HG03135 (cell line): ENCODE measurements at regions not wholly inside any gene's neighbourhood (a gene's known extent, or its start where the extent isn't known, plus 50 kb on each side); places are given as distances from the start of the nearest gene placed in this dataset.
A peak's percentile ranks its signal among the peaks of the same experiment; 100 is the strongest.

Experiments
- ATAC-seq: cut with Tn5 transposase; IDR thresholded peaks from one replicate; pipeline ENCODE4 v1.9.1; 2021; ENCODE audit warnings: mild to moderate bottlenecking, moderate library complexity; ENCODE audit not compliant: unreplicated experiment

GRCh38 chr7:47664650-47665195, 82.8 kb upstream of the TNS3 start:
- no peak for ATAC-seq

- no peak for ATAC-seq
Observed at GRCh38 chr7:47663851-47664250, 81.9 kb upstream of the TNS3 start.

- ATAC-seq: no peak
Observed at GRCh38 chr7:47663213-47663612, 81.3 kb upstream of the TNS3 start.

- no peak for ATAC-seq
Observed at GRCh38 chr7:47661051-47661714, 79.3 kb upstream of the TNS3 start.

- no peak for ATAC-seq
Observed at GRCh38 chr7:47659664-47660462, 78.0 kb upstream of the TNS3 start.

GRCh38 chr7:47658886-47659635, 77.2 kb upstream of the TNS3 start:
- no peak for ATAC-seq

- ATAC-seq: no peak
Observed at GRCh38 chr7:47657126-47657525, 75.2 kb upstream of the TNS3 start.

- no peak for ATAC-seq
Observed at GRCh38 chr7:47654672-47655298, 72.9 kb upstream of the TNS3 start.

- no peak for ATAC-seq
Observed at GRCh38 chr7:47653550-47654411, 71.9 kb upstream of the TNS3 start.

- no peak for ATAC-seq
Observed at GRCh38 chr7:47652591-47652990, 70.7 kb upstream of the TNS3 start.

GRCh38 chr7:47651355-47652317, 69.7 kb upstream of the TNS3 start:
- ATAC-seq: no peak

- no peak for ATAC-seq
Observed at GRCh38 chr7:47649919-47650318, 68.0 kb upstream of the TNS3 start.

GRCh38 chr7:47648275-47648925, 66.5 kb upstream of the TNS3 start:
- no peak for ATAC-seq

GRCh38 chr7:47647918-47648250, 66.0 kb upstream of the TNS3 start:
- ATAC-seq: no peak

GRCh38 chr7:47647181-47647917, 65.4 kb upstream of the TNS3 start:
- peak; percentile 73 for ATAC-seq

- no peak for ATAC-seq
Observed at GRCh38 chr7:47643716-47644400, 61.9 kb upstream of the TNS3 start.

- ATAC-seq: no peak
Observed at GRCh38 chr7:47640265-47640664, 58.4 kb upstream of the TNS3 start.
